GM21528 (cell line): ENCODE measurements at regions not wholly inside any gene's neighbourhood (a gene's known extent, or its start where the extent isn't known, plus 50 kb on each side); places are given as distances from the start of the nearest gene placed in this dataset.
A peak's percentile ranks its signal among the peaks of the same experiment; 100 is the strongest.

Experiments used
- ATAC-seq: cut with Tn5 transposase; IDR thresholded peaks from one replicate; pipeline ENCODE4 v1.9.1; 2021; ENCODE audit warnings: mild to moderate bottlenecking, moderate library complexity; ENCODE audit not compliant: unreplicated experiment, low FRiP score

- ATAC-seq, result no peak
These were observed 506.6 kb upstream of the GHITM start for GRCh38 chr10:83632701-83633100.

GRCh38 chr10:83633547-83633946 is 505.8 kb upstream of the GHITM start:
- no peak for ATAC-seq

- no peak for ATAC-seq
These were observed 502.5 kb upstream of the GHITM start for GRCh38 chr10:83636826-83637225.

GRCh38 chr10:83647526-83647925 is 491.8 kb upstream of the GHITM start:
- ATAC-seq, result no peak

GRCh38 chr10:83648201-83648600 is 491.1 kb upstream of the GHITM start:
- no peak for ATAC-seq

GRCh38 chr10:83649471-83649870 is 489.8 kb upstream of the GHITM start:
- ATAC-seq, result no peak

GRCh38 chr10:83654689-83655088 is 484.6 kb upstream of the GHITM start:
- ATAC-seq, result no peak

GRCh38 chr10:83656924-83657323 is 482.4 kb upstream of the GHITM start:
- ATAC-seq, result no peak

- ATAC-seq, result no peak
These were observed 481.8 kb upstream of the GHITM start for GRCh38 chr10:83657487-83657886.

- no peak for ATAC-seq
These were observed 475.4 kb upstream of the GHITM start for GRCh38 chr10:83663918-83664317.

- ATAC-seq, result no peak
These were observed 472.5 kb upstream of the GHITM start for GRCh38 chr10:83666762-83667161.

GRCh38 chr10:83667594-83667993 is 471.7 kb upstream of the GHITM start:
- ATAC-seq, result no peak

- no peak for ATAC-seq
These were observed 466.0 kb upstream of the GHITM start for GRCh38 chr10:83673316-83673715.

GRCh38 chr10:83677795-83678194 is 461.5 kb upstream of the GHITM start:
- ATAC-seq, result no peak

GRCh38 chr10:83678850-83679249 is 460.5 kb upstream of the GHITM start:
- ATAC-seq, result no peak

GRCh38 chr10:83680470-83680891 is 458.8 kb upstream of the GHITM start:
- ATAC-seq, result peak; percentile 98

- no peak for ATAC-seq
These were observed 456.9 kb upstream of the GHITM start for GRCh38 chr10:83682414-83682813.

GRCh38 chr10:83685458-83685857 is 453.9 kb upstream of the GHITM start:
- ATAC-seq, result no peak

- ATAC-seq, result no peak
These were observed 447.3 kb upstream of the GHITM start for GRCh38 chr10:83691791-83692596.

GRCh38 chr10:83698899-83699298 is 440.4 kb upstream of the GHITM start:
- no peak for ATAC-seq

- ATAC-seq, result no peak
These were observed 437.5 kb upstream of the GHITM start for GRCh38 chr10:83701799-83702198.

GRCh38 chr10:83702731-83703130 is 436.6 kb upstream of the GHITM start:
- ATAC-seq, result no peak

GRCh38 chr10:83706120-83706519 is 433.2 kb upstream of the GHITM start:
- no peak for ATAC-seq
